H1 (cell line): ENCODE measurements at regions not wholly inside any gene's neighbourhood (a gene's known extent, or its start where the extent isn't known, plus 50 kb on each side); places are given as distances from the start of the nearest gene placed in this dataset.

Experiments used
- ASH2L ChIP-seq: fragments of 200-600, 300-600 bp; sonication (generic); IDR thresholded peaks from one replicate; pipeline ENCODE4 v1.7.1; 2017; ENCODE audit warnings: low read length
- CTCF ChIP-seq, 3 experiments: IDR thresholded peaks; 1 replicate in 2 of 3; 2 replicates in 1 of 3; pipeline versions ENCODE4 v1.5.1 to v1.6.1; 2011; ENCODE audit warnings: low read length in 3 of 3, mild to moderate bottlenecking in 3 of 3, inconsistent platforms in 2 of 3, low read depth in 1 of 3, moderate library complexity in 1 of 3; ENCODE audit not compliant: insufficient read depth in 1 of 3; ENCODE audit errors: control extremely low read depth in 1 of 3
- EP300 ChIP-seq, 2 experiments: IDR thresholded peaks; 1 replicate in 1 of 2; 2 replicates in 1 of 2; pipeline ENCODE4 v1.6.1; 2011 to 2012; ENCODE audit warnings: low read depth in 2 of 2, low read length in 2 of 2, mild to moderate bottlenecking in 2 of 2, borderline replicate concordance in 1 of 2, inconsistent platforms in 1 of 2, moderate library complexity in 1 of 2
- MAFK ChIP-seq: IDR thresholded peaks from 2 replicates; pipeline ENCODE4 v1.6.1; 2012; ENCODE audit warnings: low read depth, mild to moderate bottlenecking, improper control_type of control experiment, low read length
- POLR2A ChIP-seq, 2 experiments: IDR thresholded peaks; 1 replicate in 1 of 2; 2 replicates in 1 of 2; pipeline ENCODE4 v1.6.1; 2011; ENCODE audit warnings: low read depth in 2 of 2, low read length in 2 of 2, mild to moderate bottlenecking in 2 of 2; ENCODE audit errors: control extremely low read depth in 1 of 2
- POLR2AphosphoS5 ChIP-seq: IDR thresholded peaks from 2 replicates; pipeline ENCODE4 v1.6.1; 2011; ENCODE audit warnings: low read depth, low read length
- SP2 ChIP-seq: IDR thresholded peaks from 2 replicates; pipeline ENCODE4 v1.6.1; 2012; ENCODE audit warnings: mild to moderate bottlenecking, low read length, inconsistent platforms
- USF2 ChIP-seq: IDR thresholded peaks from 2 replicates; pipeline ENCODE4 v1.6.1; 2011; ENCODE audit warnings: low read length, improper control_type of control experiment

- no peak for TF ChIP-seq SP2
- TF ChIP-seq CTCF (IDR thresholded peaks at IDR 0.05; ENCODE audit: control extremely low read depth in 1 of 3, insufficient read depth in 1 of 3, low read depth in 1 of 3, low read length in 3 of 3), result no peak
- TF ChIP-seq POLR2A (IDR thresholded peaks at IDR 0.05; ENCODE audit: control extremely low read depth in 1 of 2, low read depth in 2 of 2, low read length in 2 of 2), result no peak
- no peak for TF ChIP-seq MAFK
- TF ChIP-seq USF2, result no peak
- no peak for TF ChIP-seq POLR2AphosphoS5
- TF ChIP-seq ASH2L, result no peak
- TF ChIP-seq EP300 (IDR thresholded peaks at IDR 0.05; ENCODE audit: borderline replicate concordance in 1 of 2, low read depth in 2 of 2, low read length in 2 of 2), result no peak
Measured at GRCh38 chr2:78061301-78061700, 539.1 kb upstream of the LRRTM4 start.
